ENCODE measurements at regions not wholly inside any gene's neighbourhood (a gene's known extent, or its start where the extent isn't known, plus 50 kb on each side); places are given as distances from the start of the nearest gene placed in this dataset.

DNA sequence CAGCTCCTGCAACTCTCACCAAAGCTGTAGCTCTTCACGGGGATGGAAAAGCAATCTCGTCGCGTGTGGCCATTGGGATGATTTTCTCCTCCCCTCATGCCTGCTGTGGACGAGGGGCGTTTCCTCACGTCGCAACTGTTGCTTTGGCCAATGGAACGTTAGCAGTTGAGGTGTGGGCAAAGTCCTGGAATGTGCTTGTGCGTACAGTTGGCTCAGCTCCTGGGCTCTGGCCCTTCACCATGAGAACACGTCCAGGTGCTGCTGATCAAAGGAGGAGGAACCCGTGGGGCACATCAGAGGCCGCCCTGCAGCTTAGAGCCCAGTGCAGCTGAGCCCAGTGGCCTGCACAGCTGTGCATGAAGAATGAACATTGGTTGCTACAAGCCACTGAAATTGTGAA is 186.1 kb downstream of the TJP1 start:
- no peaks in the 10 kb centered on the region for H3K4me1 ChIP-seq (ENCODE audit: low read depth)
- no peak for TF ChIP-seq CTCF (IDR thresholded peaks at IDR 0.05)
- intact Hi-C loops (cut with DNase I, micrococcal nuclease): no loop called here
- DNase-seq (peak; percentile 63 to 72 (median 70)), ATAC-seq (peak; percentile 83)
- H3K36me3 ChIP-seq (ENCODE audit: low read depth): no peaks in the 10 kb centered on the region
- H3K4me3 ChIP-seq: no peak overlapping the region
- H3K9me3 ChIP-seq: no peaks in the 10 kb centered on the region

DNA sequence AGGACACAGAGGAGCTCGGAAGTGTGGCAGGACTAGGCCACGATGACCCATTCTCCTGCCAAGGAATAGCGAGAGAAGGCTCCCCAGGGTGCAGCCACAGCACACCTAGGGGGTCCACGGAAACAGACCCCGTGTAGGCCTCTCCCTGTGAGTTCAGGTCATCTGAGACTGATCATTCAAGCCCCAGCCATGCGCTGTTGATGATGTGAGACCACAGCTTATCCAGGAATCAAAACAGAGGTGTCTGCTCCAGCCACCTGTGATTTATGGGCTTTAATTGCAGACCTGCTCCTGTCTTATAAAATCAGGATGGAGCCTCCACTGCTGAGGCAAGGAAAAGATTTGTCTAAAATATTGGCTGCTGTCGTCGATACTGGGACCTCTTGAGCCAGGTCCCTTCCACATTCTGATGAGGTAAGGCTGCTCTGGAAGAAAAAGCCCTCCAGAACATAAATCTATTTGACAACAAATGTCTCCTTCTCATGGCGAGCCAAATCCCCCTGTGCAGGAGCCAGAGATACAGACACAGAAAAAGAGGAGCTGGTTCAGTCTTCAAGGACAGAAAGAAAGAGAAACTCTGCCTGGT is 186.7 kb downstream of the TJP1 start:
- DNase-seq: no peak
- intact Hi-C loops (cut with DNase I, micrococcal nuclease): no loop called here
- no peaks in the 10 kb centered on the region for H3K9me3 ChIP-seq
- TF ChIP-seq CTCF (IDR thresholded peaks at IDR 0.05): no peak
- ATAC-seq: no peak
- no peak overlapping the region for H3K4me3 ChIP-seq
- H3K4me1 ChIP-seq (ENCODE audit: low read depth): no peaks in the 10 kb centered on the region
- H3K36me3 ChIP-seq (ENCODE audit: low read depth): no peaks in the 10 kb centered on the region

- TF ChIP-seq CTCF (IDR thresholded peaks at IDR 0.05): no peak
- no peaks in the 10 kb centered on the region for H3K36me3 ChIP-seq (ENCODE audit: low read depth)
- no peak for ATAC-seq
Measured at GRCh38 chr15:29633971-29634370, 188.3 kb downstream of the TJP1 start.

GRCh38 chr15:29632671-29633406 is 189.4 kb downstream of the TJP1 start:
- Histone ChIP-seq H3K9me3 (no peaks in the 10 kb centered on the region), H3K4me3 (no peak overlapping the region), H3K36me3 (ENCODE audit: low read depth) (no peaks in the 10 kb centered on the region), H3K4me1 (ENCODE audit: low read depth) (no peaks in the 10 kb centered on the region)
- ATAC-seq: no peak
- intact Hi-C loops (cut with DNase I, micrococcal nuclease): no loop called here
- no peak for TF ChIP-seq CTCF (IDR thresholded peaks at IDR 0.05)
- no peak for DNase-seq

More at GRCh38 chr15:29633971-29634370, 188.3 kb downstream of the TJP1 start:
- intact Hi-C loops (cut with DNase I, micrococcal nuclease): no loop called here
- Histone ChIP-seq H3K9me3 (no peaks in the 10 kb centered on the region), H3K4me3 (no peak overlapping the region), H3K4me1 (ENCODE audit: low read depth) (no peaks in the 10 kb centered on the region)
- DNase-seq: no peak

- no peaks in the 10 kb centered on the region for H3K4me1 ChIP-seq (ENCODE audit: low read depth)
- no peak overlapping the region for H3K4me3 ChIP-seq
- peak; percentile 87 for ATAC-seq
- H3K9me3 ChIP-seq: no peaks in the 10 kb centered on the region
- TF ChIP-seq CTCF (IDR thresholded peaks at IDR 0.05): no peak
- DNase-seq: peak; percentile 71 to 75 (median 74)
- intact Hi-C loops (cut with DNase I, micrococcal nuclease): no loop called here
- H3K36me3 ChIP-seq (ENCODE audit: low read depth): no peaks in the 10 kb centered on the region
Measured at GRCh38 chr15:29631076-29632070, 190.9 kb downstream of the TJP1 start.
